ENCODE measurements at regions not wholly inside any gene's neighbourhood (a gene's known extent, or its start where the extent isn't known, plus 50 kb on each side); places are given as distances from the start of the nearest gene placed in this dataset.

DNA sequence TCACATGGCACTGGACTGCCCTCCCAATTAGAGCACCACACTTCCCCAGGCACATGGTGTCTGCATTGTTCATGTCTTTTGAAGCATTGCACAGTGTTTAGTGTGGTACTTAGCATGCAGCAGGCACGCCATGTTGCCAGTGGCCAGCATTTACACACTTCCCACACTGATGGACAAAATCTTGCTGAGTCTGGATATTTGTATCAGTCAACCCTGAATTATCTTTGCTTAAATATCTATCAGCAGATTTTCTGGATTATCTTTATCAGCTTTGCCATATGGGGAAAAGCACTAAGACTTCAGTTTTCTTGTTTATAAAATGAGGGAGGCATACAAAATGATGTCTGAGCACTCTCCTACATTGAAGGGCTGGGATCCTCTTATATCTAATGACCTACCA lies 416.0 kb upstream of the MMADHC start:
- TF ChIP-seq CTCF (conservative IDR thresholded peaks at IDR 0.05; ENCODE audit: control insufficient read depth, insufficient read depth, low read depth, low read length): no peak
- no peak overlapping the region for H3K4me3 ChIP-seq (ENCODE audit: control insufficient read depth, low read depth, low read length)
- no peak for DNase-seq (ENCODE audit: low read depth)

GRCh38 chr2:150001788-150002187 lies 414.2 kb upstream of the MMADHC start:
- no peak for DNase-seq (ENCODE audit: low read depth)
- no peak for TF ChIP-seq CTCF (conservative IDR thresholded peaks at IDR 0.05; ENCODE audit: control insufficient read depth, insufficient read depth, low read depth, low read length)
- H3K4me3 ChIP-seq (ENCODE audit: control insufficient read depth, low read depth, low read length): no peak overlapping the region

- no peak for DNase-seq (ENCODE audit: low read depth)
- TF ChIP-seq CTCF (conservative IDR thresholded peaks at IDR 0.05; ENCODE audit: control insufficient read depth, insufficient read depth, low read depth, low read length): no peak
- no peak overlapping the region for H3K4me3 ChIP-seq (ENCODE audit: control insufficient read depth, low read depth, low read length)
Measured at GRCh38 chr2:149996901-149997300, 409.3 kb upstream of the MMADHC start.

GRCh38 chr2:149994057-149994728 lies 406.6 kb upstream of the MMADHC start:
- peak; percentile 59 for DNase-seq (ENCODE audit: low read depth)
- H3K4me3 ChIP-seq (ENCODE audit: control insufficient read depth, low read depth, low read length): no peak overlapping the region
- TF ChIP-seq CTCF (conservative IDR thresholded peaks at IDR 0.05; ENCODE audit: control insufficient read depth, insufficient read depth, low read depth, low read length): no peak

DNA sequence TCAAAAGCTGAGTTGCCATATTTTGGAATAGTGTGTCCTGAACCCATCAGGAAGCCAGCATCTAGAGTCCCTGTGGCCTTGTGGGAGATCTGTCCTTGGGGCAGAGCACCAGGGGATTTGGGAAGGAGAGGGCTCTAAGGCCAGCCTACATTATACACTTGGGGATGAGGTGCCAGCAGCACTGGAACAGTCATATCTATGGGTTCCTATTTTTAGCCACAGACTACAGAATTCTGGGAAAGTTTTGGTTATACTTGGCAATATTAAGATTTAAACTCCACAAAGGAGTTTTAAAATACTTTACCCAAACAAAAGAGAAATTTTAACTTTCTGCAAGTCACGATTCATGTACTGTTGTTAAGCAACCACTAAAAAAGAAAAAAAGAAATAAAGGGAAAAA lies 405.7 kb upstream of the MMADHC start:
- no peak overlapping the region for H3K4me3 ChIP-seq (ENCODE audit: control insufficient read depth, low read depth, low read length)
- no peak for TF ChIP-seq CTCF (conservative IDR thresholded peaks at IDR 0.05; ENCODE audit: control insufficient read depth, insufficient read depth, low read depth, low read length)
- no peak for DNase-seq (ENCODE audit: low read depth)

GRCh38 chr2:149991576-149991975 lies 404.0 kb upstream of the MMADHC start:
- peak; percentile 19 for DNase-seq (ENCODE audit: low read depth)
- TF ChIP-seq CTCF (conservative IDR thresholded peaks at IDR 0.05; ENCODE audit: control insufficient read depth, insufficient read depth, low read depth, low read length): no peak

GRCh38 chr2:149990965-149991364 lies 403.4 kb upstream of the MMADHC start:
- TF ChIP-seq CTCF (conservative IDR thresholded peaks at IDR 0.05; ENCODE audit: control insufficient read depth, insufficient read depth, low read depth, low read length): no peak
- H3K4me3 ChIP-seq (ENCODE audit: control insufficient read depth, low read depth, low read length): no peak overlapping the region
- no peak for DNase-seq (ENCODE audit: low read depth)

More at GRCh38 chr2:149991576-149991975, 404.0 kb upstream of the MMADHC start:
- H3K4me3 ChIP-seq (ENCODE audit: control insufficient read depth, low read depth, low read length): no peak overlapping the region
